SK-N-SH (cell line): ENCODE measurements at regions not wholly inside any gene's neighbourhood (a gene's known extent, or its start where the extent isn't known, plus 50 kb on each side); places are given as distances from the start of the nearest gene placed in this dataset.

Source experiments
- CTCF ChIA-PET: fragments of 300-600, 350-600 bp; formaldehyde crosslinking; extraction: SDS; loops from one replicate; lab custom pipeline; 2021; lab: Yijun Ruan, JAX
- POLR2A ChIA-PET: fragments of 350-600 bp; sonication (Branson Sonifier 250); formaldehyde crosslinking; extraction: SDS; loops from one replicate; lab custom pipeline; 2020; ENCODE audit warnings: antibody characterized with exemption, inconsistent platforms; lab: Yijun Ruan, JAX
- DNase-seq: peaks from one replicate; pipeline ENCODE4 v3.0.0; 2012
- H2AFZ ChIP-seq: fragments of 200-600 bp; sonication (generic); 2 replicates; pipeline ENCODE4 v1.8.1; 2016; ENCODE audit warnings: antibody characterized with exemption, mild to moderate bottlenecking, low read depth
- H3F3A ChIP-seq: fragments of 200-600 bp; sonication (generic); replicated peaks from 2 replicates; pipeline ENCODE3; 2016; ENCODE audit warnings: antibody characterized with exemption, mild to moderate bottlenecking; ENCODE audit not compliant: insufficient read depth
- H3K27ac ChIP-seq, 2 experiments: fragments of 200-500 bp in 1 of 2; fragments of 200-600 bp in 1 of 2; sonication (Bioruptor generic) in 1 of 2; sonication (generic), shearing (Covaris generic) in 1 of 2; 2 replicates each; pipeline versions ENCODE4 v1.5.1 to v1.6.1; 2014 to 2016; ENCODE audit warnings: low read depth in 2 of 2, inconsistent platforms in 1 of 2, low read length in 1 of 2, mild to moderate bottlenecking in 1 of 2, mixed read lengths in 1 of 2
- H3K27me3 ChIP-seq: fragments of 200-600 bp; sonication (generic), shearing (Covaris generic); 2 replicates; pipeline ENCODE4 v1.6.1; 2016; ENCODE audit warnings: mixed run types; ENCODE audit not compliant: insufficient read depth
- H3K36me3 ChIP-seq, 2 experiments: fragments of 200-500 bp in 1 of 2; fragments of 200-600 bp in 1 of 2; sonication (Bioruptor generic) in 1 of 2; sonication (generic) in 1 of 2; replicated peaks in 1 of 2; 2 replicates each; pipeline versions ENCODE3 to v1.5.1; 2014 to 2016; ENCODE audit warnings: low read length in 1 of 2, mild to moderate bottlenecking in 1 of 2; ENCODE audit not compliant: insufficient read depth in 2 of 2, control insufficient read depth in 1 of 2
- H3K4me1 ChIP-seq, 2 experiments: fragments of 200-500 bp in 1 of 2; fragments of 200-600 bp in 1 of 2; sonication (Bioruptor generic) in 1 of 2; sonication (generic), shearing (Covaris generic) in 1 of 2; 2 replicates each; pipeline versions ENCODE4 v1.5.1 to v1.6.1; 2014 to 2016; ENCODE audit warnings: low read depth in 1 of 2, low read length in 1 of 2, mixed run types in 1 of 2; ENCODE audit not compliant: insufficient read depth in 2 of 2, control insufficient read depth in 1 of 2
- H3K4me2 ChIP-seq: fragments of 200-600 bp; sonication (generic), shearing (Covaris generic); 2 replicates; pipeline ENCODE4 v1.6.1; 2017; ENCODE audit warnings: mixed run types
- H3K4me3 ChIP-seq, 2 experiments: fragments of 200-500 bp in 1 of 2; fragments of 200-600 bp in 1 of 2; sonication (Bioruptor generic) in 1 of 2; sonication (generic), shearing (Covaris generic) in 1 of 2; 2 replicates each; pipeline versions ENCODE4 v1.5.1 to v1.8.1; 2014 to 2016; ENCODE audit warnings: low read depth in 2 of 2, inconsistent platforms in 1 of 2, low read length in 1 of 2, mild to moderate bottlenecking in 1 of 2, mixed read lengths in 1 of 2, moderate library complexity in 1 of 2
- H3K79me2 ChIP-seq: fragments of 200-600 bp; sonication (generic); 2 replicates; pipeline ENCODE4 v1.8.1; 2017; ENCODE audit warnings: mild to moderate bottlenecking; ENCODE audit not compliant: insufficient read depth
- H3K9ac ChIP-seq: fragments of 200-600 bp; sonication (generic); 2 replicates; pipeline ENCODE4 v1.6.1; 2017; ENCODE audit warnings: mixed run types
- H3K9me2 ChIP-seq: fragments of 200-600 bp; sonication (generic); 2 replicates; pipeline ENCODE4 v1.6.1; 2017; ENCODE audit warnings: mixed run types
- H3K9me3 ChIP-seq: fragments of 200-600 bp; sonication (generic); 2 replicates; pipeline ENCODE4 v1.6.1; 2017; ENCODE audit warnings: mixed run types, mild to moderate bottlenecking, moderate library complexity
- H4K20me1 ChIP-seq: fragments of 200-600 bp; sonication (generic); 2 replicates; pipeline ENCODE4 v1.6.1; 2017; ENCODE audit warnings: mild to moderate bottlenecking, mixed run types; ENCODE audit not compliant: insufficient read depth
- CHD2 ChIP-seq: fragments of 150-350 bp; IDR thresholded peaks from 2 replicates; pipeline ENCODE4 v1.6.1; 2018; ENCODE audit warnings: low read length; ENCODE audit not compliant: partially characterized antibody
- CTCF ChIP-seq: fragments of 200-600 bp; sonication (generic); IDR thresholded peaks from 2 replicates; pipeline ENCODE4 v1.6.1; 2017; ENCODE audit warnings: antibody characterized with exemption, mild to moderate bottlenecking, moderate library complexity
- EP300 ChIP-seq, 2 experiments: IDR thresholded peaks; 2 replicates each; pipeline versions ENCODE4 v1.4.0 to v1.6.1; 2012; ENCODE audit warnings: borderline replicate concordance in 1 of 2, low read depth in 1 of 2, low read length in 1 of 2
- FOSL2 ChIP-seq: IDR thresholded peaks from 2 replicates; pipeline ENCODE4 v1.4.0; 2012; ENCODE audit warnings: low read depth, mild to moderate bottlenecking, moderate library complexity, borderline replicate concordance
- FOXJ3 ChIP-seq: sonication (generic); formaldehyde crosslinking; IDR thresholded peaks from 2 replicates; pipeline ENCODE4 v1.5.1; 2020; ENCODE audit warnings: mild to moderate bottlenecking, missing genetic modification reagents
- IRF3 ChIP-seq: fragments of 150-350 bp; IDR thresholded peaks from 2 replicates; pipeline ENCODE4 v1.6.1; 2016; ENCODE audit warnings: mild to moderate bottlenecking, low read depth, low read length
- JUND ChIP-seq: IDR thresholded peaks from 2 replicates; pipeline ENCODE4 v1.4.0; 2012
- MEF2A ChIP-seq: IDR thresholded peaks from 2 replicates; pipeline ENCODE4 v1.4.0; 2012; ENCODE audit warnings: low read depth, borderline replicate concordance
- MXI1 ChIP-seq: IDR thresholded peaks from 2 replicates; pipeline ENCODE4 v1.6.1; 2012; ENCODE audit warnings: mild to moderate bottlenecking, low read depth, low read length, improper control_type of control experiment
- NRF1 ChIP-seq: IDR thresholded peaks from 2 replicates; pipeline ENCODE4 v1.6.1; 2012; ENCODE audit warnings: low read depth, mild to moderate bottlenecking, low read length
- RFX5 ChIP-seq: IDR thresholded peaks from 2 replicates; pipeline ENCODE4 v1.6.1; 2012; ENCODE audit warnings: mild to moderate bottlenecking, improper control_type of control experiment, low read length
- RXRA ChIP-seq: IDR thresholded peaks from 2 replicates; pipeline ENCODE4 v1.4.0; 2012; ENCODE audit warnings: low read depth, mild to moderate bottlenecking, borderline replicate concordance
- SMC3 ChIP-seq: IDR thresholded peaks from 2 replicates; pipeline ENCODE4 v1.6.1; 2012; ENCODE audit warnings: low read depth, low read length, improper control_type of control experiment
- TEAD4 ChIP-seq: IDR thresholded peaks from 2 replicates; pipeline ENCODE4 v1.4.0; 2012; ENCODE audit warnings: mild to moderate bottlenecking, borderline replicate concordance; ENCODE audit not compliant: insufficient read depth
- USF1 ChIP-seq: IDR thresholded peaks from 2 replicates; pipeline ENCODE4 v1.4.0; 2012; ENCODE audit warnings: low read depth, borderline replicate concordance
- WGBS: methylation state at CpG from one replicate; pipeline ENCODE4 v1.1.6; 2017; ENCODE audit warnings: low lambda C conversion rate; 5-methylcytosine and 5-hydroxymethylcytosine counted together
- TF ChIP-seq, protein P1 (sequence below): IDR thresholded peaks from 2 replicates; pipeline ENCODE4; 2012
- TF ChIP-seq, protein P2 (sequence below): IDR thresholded peaks from 2 replicates; pipeline ENCODE4 v1.4.0; 2012; ENCODE audit warnings: low read depth, borderline replicate concordance

DNA sequence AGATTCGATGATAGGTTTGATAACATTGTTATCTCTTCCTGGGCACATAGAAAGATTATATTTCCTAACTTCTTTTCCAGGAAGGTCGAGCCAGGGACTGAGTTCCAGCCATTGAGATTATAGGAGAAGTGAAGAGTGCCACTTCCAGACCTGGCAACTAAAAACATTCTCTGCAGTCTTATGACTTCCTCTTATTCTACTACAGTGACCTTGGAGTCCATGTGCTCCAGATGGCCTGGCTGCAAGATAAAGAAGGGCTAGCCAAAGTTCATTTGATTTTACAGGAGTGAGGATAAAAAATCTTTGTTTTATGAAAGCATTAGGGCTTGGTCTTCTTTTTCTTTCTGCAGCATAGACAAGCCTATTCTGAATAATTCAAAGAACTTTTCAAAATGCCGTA is 363.0 kb downstream of the FSIP2 start:
- CTCF ChIA-PET: no interaction called here
- Histone ChIP-seq H3K9me2 (0 out of 2 replicates have a peak, but pooled peaks cover 5% of the 10 kb centered on the region), H3K27me3 (no peaks in the 10 kb centered on the region), H3K4me3 (no peak overlapping the region), H3K4me2 (no peak overlapping the region), H3K4me1 (no peaks in the 10 kb centered on the region; a peak in 2 of 4 replicates), H3K36me3 (no peaks in the 10 kb centered on the region), H3K79me2 (no peaks in the 10 kb centered on the region), H3K27ac (no peak overlapping the region)
- POLR2A ChIA-PET: no interaction called here
- no peak for TF ChIP-seq TEAD4
- no peak for TF ChIP-seq JUND
- TF ChIP-seq, protein P1, sequence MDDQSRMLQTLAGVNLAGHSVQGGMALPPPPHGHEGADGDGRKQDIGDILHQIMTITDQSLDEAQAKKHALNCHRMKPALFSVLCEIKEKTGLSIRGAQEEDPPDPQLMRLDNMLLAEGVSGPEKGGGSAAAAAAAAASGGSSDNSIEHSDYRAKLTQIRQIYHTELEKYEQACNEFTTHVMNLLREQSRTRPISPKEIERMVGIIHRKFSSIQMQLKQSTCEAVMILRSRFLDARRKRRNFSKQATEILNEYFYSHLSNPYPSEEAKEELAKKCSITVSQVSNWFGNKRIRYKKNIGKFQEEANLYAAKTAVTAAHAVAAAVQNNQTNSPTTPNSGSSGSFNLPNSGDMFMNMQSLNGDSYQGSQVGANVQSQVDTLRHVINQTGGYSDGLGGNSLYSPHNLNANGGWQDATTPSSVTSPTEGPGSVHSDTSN: no peak
- no peak for TF ChIP-seq IRF3
- TF ChIP-seq MXI1: no peak
- no peak for TF ChIP-seq FOXJ3
- no peak for TF ChIP-seq NRF1
- TF ChIP-seq CHD2: no peak
- TF ChIP-seq EP300 (IDR thresholded peaks at IDR 0.05; ENCODE audit: borderline replicate concordance in 1 of 2, low read depth in 1 of 2, low read length in 1 of 2): no peak
- TF ChIP-seq RFX5: no peak
- no peak for TF ChIP-seq RXRA
- no peak for TF ChIP-seq FOSL2
- TF ChIP-seq MEF2A: no peak
- no peak for TF ChIP-seq USF1
- TF ChIP-seq, protein P2, sequence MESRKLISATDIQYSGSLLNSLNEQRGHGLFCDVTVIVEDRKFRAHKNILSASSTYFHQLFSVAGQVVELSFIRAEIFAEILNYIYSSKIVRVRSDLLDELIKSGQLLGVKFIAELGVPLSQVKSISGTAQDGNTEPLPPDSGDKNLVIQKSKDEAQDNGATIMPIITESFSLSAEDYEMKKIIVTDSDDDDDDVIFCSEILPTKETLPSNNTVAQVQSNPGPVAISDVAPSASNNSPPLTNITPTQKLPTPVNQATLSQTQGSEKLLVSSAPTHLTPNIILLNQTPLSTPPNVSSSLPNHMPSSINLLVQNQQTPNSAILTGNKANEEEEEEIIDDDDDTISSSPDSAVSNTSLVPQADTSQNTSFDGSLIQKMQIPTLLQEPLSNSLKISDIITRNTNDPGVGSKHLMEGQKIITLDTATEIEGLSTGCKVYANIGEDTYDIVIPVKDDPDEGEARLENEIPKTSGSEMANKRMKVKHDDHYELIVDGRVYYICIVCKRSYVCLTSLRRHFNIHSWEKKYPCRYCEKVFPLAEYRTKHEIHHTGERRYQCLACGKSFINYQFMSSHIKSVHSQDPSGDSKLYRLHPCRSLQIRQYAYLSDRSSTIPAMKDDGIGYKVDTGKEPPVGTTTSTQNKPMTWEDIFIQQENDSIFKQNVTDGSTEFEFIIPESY: no peak
- TF ChIP-seq CTCF: no peak
- no peak for TF ChIP-seq SMC3
- TF ChIP-seq, all 33 proteins: peak for 0
- Histone ChIP-seq H3K9me3 (no peaks in the 10 kb centered on the region), H3K9ac (no peak overlapping the region), H2AFZ (no peak overlapping the region), H3F3A (no peaks in the 10 kb centered on the region), H4K20me1 (no peaks in the 10 kb centered on the region)
- 69% methylated on average over 3 of the region's 3 CpGs for WGBS
- no peak for DNase-seq
